CD4-positive, alpha-beta T cell (primary cell): ENCODE measurements at regions not wholly inside any gene's neighbourhood (a gene's known extent, or its start where the extent isn't known, plus 50 kb on each side); places are given as distances from the start of the nearest gene placed in this dataset.

Experiments used
- ATAC-seq: fragments of 200-7000 bp; cut with Tn5 transposase; one replicate; pipeline ENCODE4 v1.10.0; 2022; ENCODE audit warnings: mild to moderate bottlenecking; ENCODE audit not compliant: poor library complexity
- CTCF ChIA-PET: fragments of 350-600 bp; sonication (Branson Sonifier 250); formaldehyde crosslinking; loops from one replicate; lab custom pipeline; 2021; ENCODE audit warnings: antibody characterized with exemption, inconsistent platforms; lab: Charles Lee
- POLR2A ChIA-PET: fragments of 350-600 bp; sonication (Branson Sonifier 250); formaldehyde crosslinking; loops from one replicate; lab custom pipeline; 2021; ENCODE audit warnings: antibody characterized with exemption, inconsistent platforms; lab: Charles Lee
- DNase-seq, 14 experiments: peaks; one replicate each; pipeline ENCODE4 v3.0.0-alpha.2; 2013 to 2020; ENCODE audit warnings: mixed read lengths in 2 of 14
- H3K27ac ChIP-seq, 2 donors: one replicate each; pipeline versions ENCODE4 v1.5.1 to v1.7.0; 2013; ENCODE audit warnings: low read length in 2 of 2, low read depth in 1 of 2, mild to moderate bottlenecking in 1 of 2
- H3K27me3 ChIP-seq, 2 experiments: 1 replicate in 1 of 2; 2 replicates in 1 of 2; pipeline versions ENCODE4 v1.6.1 to v1.7.0; 2013; ENCODE audit warnings: low read length in 2 of 2, control low read depth in 1 of 2, mild to moderate bottlenecking in 1 of 2, moderate library complexity in 1 of 2; ENCODE audit not compliant: insufficient read depth in 2 of 2, control insufficient read depth in 1 of 2
- H3K36me3 ChIP-seq: one replicate; pipeline ENCODE4 v1.6.1; 2013; ENCODE audit warnings: low read length, control low read depth; ENCODE audit not compliant: insufficient read depth
- H3K4me1 ChIP-seq: one replicate; pipeline ENCODE4 v1.6.1; 2013; ENCODE audit warnings: low read length, control low read depth; ENCODE audit not compliant: insufficient read depth
- H3K4me3 ChIP-seq: one replicate; pipeline ENCODE4 v1.5.1; 2013; ENCODE audit warnings: mild to moderate bottlenecking, low read length, moderate library complexity
- H3K9me3 ChIP-seq, 2 experiments: 1 replicate in 1 of 2; 2 replicates in 1 of 2; pipeline versions ENCODE4 v1.6.1 to v1.7.0; 2013; ENCODE audit warnings: low read length in 2 of 2, mild to moderate bottlenecking in 2 of 2, control low read depth in 1 of 2, moderate library complexity in 1 of 2; ENCODE audit not compliant: control insufficient read depth in 1 of 2, insufficient read depth in 1 of 2
- H3K27ac Mint-ChIP-seq: one replicate; pipeline ENCODE4 v1.8.0; 2020; ENCODE audit warnings: mixed read lengths
- H3K27me3 Mint-ChIP-seq: one replicate; pipeline ENCODE4 v1.8.0; 2021; ENCODE audit warnings: mixed read lengths
- H3K36me3 Mint-ChIP-seq: one replicate; pipeline ENCODE4 v1.8.0; 2021; ENCODE audit warnings: low read depth, mixed read lengths
- H3K4me1 Mint-ChIP-seq: one replicate; pipeline ENCODE4 v1.8.0; 2021; ENCODE audit warnings: low read depth, mixed read lengths
- H3K4me3 Mint-ChIP-seq: one replicate; pipeline ENCODE4 v1.8.0; 2020; ENCODE audit warnings: mild to moderate bottlenecking, mixed read lengths
- H3K9me3 Mint-ChIP-seq: one replicate; pipeline ENCODE4 v1.8.0; 2020; ENCODE audit warnings: mixed read lengths
- intact Hi-C, 2 experiments: fragments of 100-400 bp; cut with DNase I in 1 of 2; cut with micrococcal nuclease in 1 of 2; formaldehyde crosslinking; loops; one replicate each; pipeline versions ENCODE4 v1.15.1 to v1.9.0; 2023 to 2025; cut with DNase I, micrococcal nuclease
- TF ChIP-seq, protein P1 (sequence below): fragments of 200-600 bp; IDR thresholded peaks from one replicate; pipeline ENCODE4 v1.8.0; 2022; ENCODE audit warnings: antibody characterized with exemption, mild to moderate bottlenecking

DNA sequence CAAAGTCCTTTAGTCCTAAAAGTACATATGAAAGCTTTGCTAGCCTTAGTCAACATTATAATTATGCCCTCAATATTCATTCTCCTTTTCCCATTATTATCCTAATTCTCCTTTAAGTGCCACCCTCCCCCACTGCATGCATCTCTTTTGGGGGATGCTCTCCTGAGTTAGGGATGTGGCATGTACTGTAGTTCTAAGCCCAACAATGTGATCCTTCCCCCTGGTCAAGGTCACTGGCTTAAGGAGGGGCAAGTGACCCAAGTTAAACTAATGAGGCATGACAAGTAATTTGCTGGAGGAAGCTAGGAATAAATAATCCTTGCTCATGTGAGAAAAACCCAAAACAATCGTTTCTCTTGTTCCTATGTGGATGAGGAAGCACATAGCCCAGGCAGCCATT lies 343.9 kb upstream of the SUCLG2 start:
- no peaks in the 10 kb centered on the region for H3K36me3 ChIP-seq
- DNase-seq, result no peak
- H3K4me3 ChIP-seq, result no peak overlapping the region
- no peak for ATAC-seq
- ChIA-PET CTCF (no interaction called here), POLR2A (no interaction called here)
- Mint-ChIP-seq H3K4me3 (no peak overlapping the region), H3K4me1 (no peaks in the 10 kb centered on the region), H3K27me3 (peaks cover 23% of the 10 kb centered on the region), H3K36me3 (no peaks in the 10 kb centered on the region), H3K9me3 (peaks cover 6% of the 10 kb centered on the region), H3K27ac (no peak overlapping the region)
- TF ChIP-seq, protein P1, sequence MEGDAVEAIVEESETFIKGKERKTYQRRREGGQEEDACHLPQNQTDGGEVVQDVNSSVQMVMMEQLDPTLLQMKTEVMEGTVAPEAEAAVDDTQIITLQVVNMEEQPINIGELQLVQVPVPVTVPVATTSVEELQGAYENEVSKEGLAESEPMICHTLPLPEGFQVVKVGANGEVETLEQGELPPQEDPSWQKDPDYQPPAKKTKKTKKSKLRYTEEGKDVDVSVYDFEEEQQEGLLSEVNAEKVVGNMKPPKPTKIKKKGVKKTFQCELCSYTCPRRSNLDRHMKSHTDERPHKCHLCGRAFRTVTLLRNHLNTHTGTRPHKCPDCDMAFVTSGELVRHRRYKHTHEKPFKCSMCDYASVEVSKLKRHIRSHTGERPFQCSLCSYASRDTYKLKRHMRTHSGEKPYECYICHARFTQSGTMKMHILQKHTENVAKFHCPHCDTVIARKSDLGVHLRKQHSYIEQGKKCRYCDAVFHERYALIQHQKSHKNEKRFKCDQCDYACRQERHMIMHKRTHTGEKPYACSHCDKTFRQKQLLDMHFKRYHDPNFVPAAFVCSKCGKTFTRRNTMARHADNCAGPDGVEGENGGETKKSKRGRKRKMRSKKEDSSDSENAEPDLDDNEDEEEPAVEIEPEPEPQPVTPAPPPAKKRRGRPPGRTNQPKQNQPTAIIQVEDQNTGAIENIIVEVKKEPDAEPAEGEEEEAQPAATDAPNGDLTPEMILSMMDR, result no peak
- H3K27ac ChIP-seq, result no peak overlapping the region
- no peaks in the 10 kb centered on the region for H3K4me1 ChIP-seq
- peaks cover 0 to 4% of the 10 kb centered on the region in 2 experiments for H3K27me3 ChIP-seq
- H3K9me3 ChIP-seq, result peaks cover 0 to 7% of the 10 kb centered on the region in 2 experiments
- intact Hi-C loops, result no loop called here

DNA sequence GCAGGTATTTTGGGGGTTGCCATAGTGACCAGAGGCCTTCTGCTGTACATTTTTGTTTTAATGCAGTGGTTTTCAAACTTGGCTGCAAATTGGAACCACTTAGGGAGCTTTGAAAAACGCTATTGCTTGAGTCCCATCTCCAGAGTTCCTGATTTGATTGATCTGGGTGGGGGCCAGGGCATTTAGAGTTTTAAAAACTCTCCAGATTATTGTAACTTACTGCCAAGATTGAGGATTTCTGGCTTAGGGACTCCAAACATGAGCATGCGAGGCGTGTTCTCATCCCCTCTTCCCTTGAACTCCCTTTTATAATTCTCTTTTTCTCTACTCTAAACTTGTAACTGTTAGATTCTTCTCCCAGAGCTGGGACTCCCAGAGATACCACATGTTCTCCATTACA lies 340.8 kb upstream of the SUCLG2 start:
- ChIA-PET CTCF (no interaction called here), POLR2A (interaction anchor here (0.6 kb wide), 1 partner anchor 17 kb away, joined by 3 read pairs; no protein-coding TSS in a partner anchor)
- H3K9me3 ChIP-seq, result no peaks in the 10 kb centered on the region
- Mint-ChIP-seq H3K9me3 (peaks cover 2% of the 10 kb centered on the region), H3K27ac (no peak overlapping the region), H3K4me1 (no peaks in the 10 kb centered on the region), H3K4me3 (no peak overlapping the region), H3K36me3 (no peaks in the 10 kb centered on the region), H3K27me3 (peaks cover under 1% of the 10 kb centered on the region)
- H3K36me3 ChIP-seq, result no peaks in the 10 kb centered on the region
- DNase-seq (no peak), ATAC-seq (no peak)
- H3K4me1 ChIP-seq, result no peaks in the 10 kb centered on the region
- H3K27ac ChIP-seq, result no peak overlapping the region
- intact Hi-C loops, result no loop called here
- H3K4me3 ChIP-seq, result no peak overlapping the region
- H3K27me3 ChIP-seq, result no peaks in the 10 kb centered on the region
- TF ChIP-seq, protein P1, result no peak

DNA sequence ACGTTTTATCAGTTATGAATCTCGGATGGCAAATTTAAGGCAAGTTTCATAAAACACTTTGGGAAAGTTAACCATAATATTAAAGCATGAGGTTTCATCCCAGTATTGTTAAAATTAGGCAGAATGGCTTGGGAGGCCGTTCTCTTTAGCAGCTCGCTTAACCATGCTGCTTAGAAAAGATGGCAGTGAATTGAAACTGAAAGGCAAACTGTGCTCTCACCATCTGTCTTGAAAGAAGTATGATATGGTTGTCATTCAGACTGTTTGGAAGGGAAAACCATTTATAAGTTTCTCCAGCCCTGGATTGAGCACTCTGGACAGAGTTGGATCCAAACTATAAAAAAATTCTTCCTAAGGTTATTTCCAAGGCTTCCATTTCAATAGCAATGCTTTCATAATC lies 332.3 kb upstream of the SUCLG2 start:
- ChIA-PET POLR2A (no interaction called here), CTCF (no interaction called here)
- no peaks in the 10 kb centered on the region for H3K9me3 Mint-ChIP-seq

More for the DNA sequence above, 332.3 kb upstream of the SUCLG2 start:
- intact Hi-C loops, result no loop called here
- H3K4me1 ChIP-seq, result no peaks in the 10 kb centered on the region
- Mint-ChIP-seq H3K4me3 (no peak overlapping the region), H3K36me3 (no peaks in the 10 kb centered on the region), H3K4me1 (no peaks in the 10 kb centered on the region), H3K27ac (no peak overlapping the region), H3K27me3 (no peaks in the 10 kb centered on the region)
- H3K4me3 ChIP-seq, result no peak overlapping the region
- H3K27ac ChIP-seq, result no peak overlapping the region
- no peaks in the 10 kb centered on the region for H3K9me3 ChIP-seq
- DNase-seq (no peak), ATAC-seq (no peak)
- H3K36me3 ChIP-seq, result no peaks in the 10 kb centered on the region
- TF ChIP-seq, protein P1, result no peak
- no peaks in the 10 kb centered on the region for H3K27me3 ChIP-seq
